ENCODE measurements at regions not wholly inside any gene's neighbourhood (a gene's known extent, or its start where the extent isn't known, plus 50 kb on each side); places are given as distances from the start of the nearest gene placed in this dataset.
"Not testable (repeated sequence)": the region's sequence is repeated elsewhere in the genome, so short reads cannot be mapped to it uniquely, and the experiment has no call there.

GRCh38 chr2:67891642-67892041 is 171.2 kb downstream of the C1D start:
- ATAC-seq (no peak), DNase-seq (no peak)
- Mint-ChIP-seq H3K27ac (no peak overlapping the region), H3K4me3 (no peak overlapping the region), H3K9me3 (ENCODE audit: low read depth) (no peaks in the 10 kb centered on the region), H3K27me3 (peaks cover 5% of the 10 kb centered on the region), H3K4me1 (no peaks in the 10 kb centered on the region), H3K36me3 (ENCODE audit: low read depth) (no peaks in the 10 kb centered on the region)
- POLR2A ChIA-PET, result no interaction called here
- CTCF ChIA-PET, result interaction anchor here (1.2 kb wide), 1 partner anchor 11 kb away, joined by 3 read pairs; no protein-coding TSS in a partner anchor
- intact Hi-C loops (cut with DNase I, micrococcal nuclease), result no loop called here

- CTCF ChIA-PET, result interaction anchor here (1.2 kb wide), 1 partner anchor 12 kb away, joined by 3 read pairs; no protein-coding TSS in a partner anchor
- Mint-ChIP-seq H3K36me3 (ENCODE audit: low read depth) (no peaks in the 10 kb centered on the region), H3K27ac (no peak overlapping the region), H3K4me3 (no peak overlapping the region), H3K4me1 (no peaks in the 10 kb centered on the region), H3K9me3 (ENCODE audit: low read depth) (no peaks in the 10 kb centered on the region), H3K27me3 (peaks cover 7% of the 10 kb centered on the region)
- DNase-seq (no peak), ATAC-seq (no peak)
- POLR2A ChIA-PET, result no interaction called here
- intact Hi-C loops (cut with DNase I, micrococcal nuclease), result no loop called here
Measured at GRCh38 chr2:67892339-67892846, 170.4 kb downstream of the C1D start.

- no peak for ATAC-seq
- Mint-ChIP-seq H3K4me3 (no peak overlapping the region), H3K27ac (no peak overlapping the region), H3K9me3 (ENCODE audit: low read depth) (no peaks in the 10 kb centered on the region), H3K36me3 (ENCODE audit: low read depth) (no peaks in the 10 kb centered on the region), H3K4me1 (no peaks in the 10 kb centered on the region), H3K27me3 (peaks cover 7% of the 10 kb centered on the region)
- DNase-seq, result no peak
- POLR2A ChIA-PET, result no interaction called here
- intact Hi-C loops (cut with DNase I, micrococcal nuclease), result no loop called here
- CTCF ChIA-PET, result interaction anchor here (0.5 to 0.7 kb wide), 2 partner anchors 201 to 442 kb away, joined by 3 to 4 read pairs; no protein-coding TSS in a partner anchor
Measured at GRCh38 chr2:67895227-67895941, 167.4 kb downstream of the C1D start.

- POLR2A ChIA-PET, result no interaction called here
- H3K4me1 Mint-ChIP-seq, result no peaks in the 10 kb centered on the region
- DNase-seq, result no peak
- no peaks in the 10 kb centered on the region for H3K36me3 Mint-ChIP-seq (ENCODE audit: low read depth)
- no peak overlapping the region for H3K4me3 Mint-ChIP-seq
- intact Hi-C loops (cut with DNase I, micrococcal nuclease), result no loop called here
- peaks cover 5% of the 10 kb centered on the region for H3K27me3 Mint-ChIP-seq
- CTCF ChIA-PET, result no interaction called here
- H3K27ac Mint-ChIP-seq, result no peak overlapping the region
- ATAC-seq, result no peak
- H3K9me3 Mint-ChIP-seq (ENCODE audit: low read depth), result no peaks in the 10 kb centered on the region
Measured at GRCh38 chr2:67896076-67896475, 166.7 kb downstream of the C1D start.

- intact Hi-C loops (cut with DNase I, micrococcal nuclease), result no loop called here
- Mint-ChIP-seq H3K27me3 (peaks cover 5% of the 10 kb centered on the region), H3K36me3 (ENCODE audit: low read depth) (no peaks in the 10 kb centered on the region), H3K4me1 (no peaks in the 10 kb centered on the region), H3K9me3 (ENCODE audit: low read depth) (no peaks in the 10 kb centered on the region), H3K4me3 (no peak overlapping the region), H3K27ac (no peak overlapping the region)
- ChIA-PET CTCF (no interaction called here), POLR2A (no interaction called here)
- ATAC-seq, result no peak
- no peak for DNase-seq
Measured at GRCh38 chr2:67896476-67896875, 166.3 kb downstream of the C1D start.

- no peak for DNase-seq
- no peak overlapping the region for H3K27ac Mint-ChIP-seq
- no peaks in the 10 kb centered on the region for H3K4me1 Mint-ChIP-seq
- H3K9me3 Mint-ChIP-seq (ENCODE audit: low read depth), result no peaks in the 10 kb centered on the region
- H3K4me3 Mint-ChIP-seq, result no peak overlapping the region
- H3K36me3 Mint-ChIP-seq (ENCODE audit: low read depth), result no peaks in the 10 kb centered on the region
- ChIA-PET POLR2A (no interaction called here), CTCF (no interaction called here)
- no peak for ATAC-seq
- intact Hi-C loops (cut with DNase I, micrococcal nuclease), result no loop called here
- peaks cover 7% of the 10 kb centered on the region for H3K27me3 Mint-ChIP-seq
Measured at GRCh38 chr2:67898595-67898994, 164.2 kb downstream of the C1D start.

- POLR2A ChIA-PET, result no interaction called here
- Mint-ChIP-seq H3K4me3 (no peak overlapping the region), H3K27ac (no peak overlapping the region), H3K36me3 (ENCODE audit: low read depth) (no peaks in the 10 kb centered on the region), H3K4me1 (no peaks in the 10 kb centered on the region), H3K9me3 (ENCODE audit: low read depth) (no peaks in the 10 kb centered on the region), H3K27me3 (peaks cover 7% of the 10 kb centered on the region)
- ATAC-seq (no peak), DNase-seq (no peak)
- CTCF ChIA-PET, result no interaction called here
- intact Hi-C loops (cut with DNase I, micrococcal nuclease), result no loop called here
Measured at GRCh38 chr2:67899187-67899586, 163.6 kb downstream of the C1D start.

GRCh38 chr2:67900826-67901225 is 162.0 kb downstream of the C1D start:
- ChIA-PET CTCF (no interaction called here), POLR2A (no interaction called here)
- Mint-ChIP-seq H3K36me3 (ENCODE audit: low read depth) (no peaks in the 10 kb centered on the region), H3K4me1 (no peaks in the 10 kb centered on the region), H3K9me3 (ENCODE audit: low read depth) (no peaks in the 10 kb centered on the region), H3K27ac (no peak overlapping the region), H3K4me3 (no peak overlapping the region), H3K27me3 (peaks cover 7% of the 10 kb centered on the region)
- DNase-seq (no peak), ATAC-seq (no peak)
- intact Hi-C loops (cut with DNase I, micrococcal nuclease), result no loop called here

- Mint-ChIP-seq H3K27me3 (peaks cover 5% of the 10 kb centered on the region), H3K9me3 (ENCODE audit: low read depth) (peaks cover 2% of the 10 kb centered on the region)
- intact Hi-C loops (cut with DNase I, micrococcal nuclease), result no loop called here
Measured at GRCh38 chr2:67904566-67904965, 158.2 kb downstream of the C1D start.

GRCh38 chr2:67904966-67905365 is 157.8 kb downstream of the C1D start:
- H3K36me3 Mint-ChIP-seq (ENCODE audit: low read depth), result no peaks in the 10 kb centered on the region
- no peak overlapping the region for H3K4me3 Mint-ChIP-seq
- ChIA-PET CTCF (no interaction called here), POLR2A (no interaction called here)
- intact Hi-C loops (cut with DNase I, micrococcal nuclease), result no loop called here
- H3K27me3 Mint-ChIP-seq, result peaks cover 5% of the 10 kb centered on the region
- H3K27ac Mint-ChIP-seq, result no peak overlapping the region
- no peak for DNase-seq
- peaks cover 2% of the 10 kb centered on the region for H3K9me3 Mint-ChIP-seq (ENCODE audit: low read depth)
- ATAC-seq, result no peak
- H3K4me1 Mint-ChIP-seq, result no peaks in the 10 kb centered on the region

More at GRCh38 chr2:67904566-67904965, 158.2 kb downstream of the C1D start:
- Mint-ChIP-seq H3K4me1 (no peaks in the 10 kb centered on the region), H3K36me3 (ENCODE audit: low read depth) (no peaks in the 10 kb centered on the region), H3K4me3 (no peak overlapping the region), H3K27ac (no peak overlapping the region)
- no peak for DNase-seq
- ChIA-PET CTCF (no interaction called here), POLR2A (no interaction called here)
- ATAC-seq, result no peak

GRCh38 chr2:67906547-67906946 is 156.3 kb downstream of the C1D start:
- H3K4me1 Mint-ChIP-seq, ATAC-seq, CTCF ChIA-PET: not testable (repeated sequence)

GRCh38 chr2:67917332-67918054 is 145.3 kb downstream of the C1D start:
- POLR2A ChIA-PET, result interaction anchor here (0.6 kb wide), 1 partner anchor 20 kb away, joined by 3 read pairs; no protein-coding TSS in a partner anchor

More at GRCh38 chr2:67906547-67906946, 156.3 kb downstream of the C1D start:
- intact Hi-C loops (cut with DNase I, micrococcal nuclease); DNase-seq; H3K36me3 Mint-ChIP-seq (ENCODE audit: low read depth); H3K27me3 Mint-ChIP-seq; POLR2A ChIA-PET; H3K4me3 Mint-ChIP-seq; H3K9me3 Mint-ChIP-seq (ENCODE audit: low read depth); H3K27ac Mint-ChIP-seq: not testable (repeated sequence)

More at GRCh38 chr2:67917332-67918054, 145.3 kb downstream of the C1D start:
- CTCF ChIA-PET, result no interaction called here
- Mint-ChIP-seq H3K4me1 (no peaks in the 10 kb centered on the region), H3K27me3 (peaks cover 14% of the 10 kb centered on the region), H3K27ac (no peak overlapping the region), H3K36me3 (ENCODE audit: low read depth) (no peaks in the 10 kb centered on the region), H3K4me3 (no peak overlapping the region), H3K9me3 (ENCODE audit: low read depth) (no peaks in the 10 kb centered on the region)
- DNase-seq, result no peak
- intact Hi-C loops (cut with DNase I, micrococcal nuclease), result no loop called here
- ATAC-seq, result no peak

All from activated CD4-positive, alpha-beta T cell treated with anti-CD3 and anti-CD28 coated beads for 36 hours (primary cell).